ENCODE measurements at regions not wholly inside any gene's neighbourhood (a gene's known extent, or its start where the extent isn't known, plus 50 kb on each side); places are given as distances from the start of the nearest gene placed in this dataset.
"Not testable (repeated sequence)": the region's sequence is repeated elsewhere in the genome, so short reads cannot be mapped to it uniquely, and the experiment has no call there.

- TF ChIP-seq CTCF (conservative IDR thresholded peaks at IDR 0.05); EZH2 (IDR thresholded peaks at IDR 0.05; ENCODE audit: low read depth): not testable (repeated sequence)
These were observed 640.2 kb downstream of the GOLGA6L6 start for GRCh38 chr15:19901414-19901813.
